GM18526 (cell line): ENCODE measurements at regions not wholly inside any gene's neighbourhood (a gene's known extent, or its start where the extent isn't known, plus 50 kb on each side); places are given as distances from the start of the nearest gene placed in this dataset.

Source experiments
- POLR2A ChIP-seq: IDR thresholded peaks from 3 replicates; pipeline ENCODE4 v1.6.1; 2011; ENCODE audit not compliant: insufficient read length; ENCODE audit errors: extremely low read depth

GRCh38 chr2:58608146-58608545, 367.0 kb upstream of the FANCL start:
- no peak for TF ChIP-seq POLR2A

DNA sequence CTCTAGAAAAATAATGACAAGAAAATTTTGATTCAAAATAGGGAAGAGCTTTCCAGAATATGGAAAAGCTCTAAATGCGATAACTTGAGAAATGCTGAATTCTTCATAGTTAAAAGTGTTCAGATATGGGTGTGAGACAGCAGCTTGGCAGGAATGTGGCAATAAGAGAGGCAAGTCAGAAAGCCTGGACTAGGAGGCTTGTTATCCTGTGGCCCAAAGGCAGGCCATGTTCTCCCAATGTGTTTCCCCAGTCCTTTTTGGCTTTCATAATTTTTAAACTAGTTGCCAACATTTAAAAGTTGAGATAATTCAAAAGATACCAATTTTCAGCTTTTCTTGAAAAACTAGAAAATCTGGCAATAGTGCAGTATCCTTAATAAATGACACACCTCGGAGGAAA, 366.3 kb upstream of the FANCL start:
- TF ChIP-seq POLR2A: no peak

GRCh38 chr2:58606799-58607198, 365.7 kb upstream of the FANCL start:
- TF ChIP-seq POLR2A: no peak

GRCh38 chr2:58604096-58604495, 363.0 kb upstream of the FANCL start:
- TF ChIP-seq POLR2A: no peak

DNA sequence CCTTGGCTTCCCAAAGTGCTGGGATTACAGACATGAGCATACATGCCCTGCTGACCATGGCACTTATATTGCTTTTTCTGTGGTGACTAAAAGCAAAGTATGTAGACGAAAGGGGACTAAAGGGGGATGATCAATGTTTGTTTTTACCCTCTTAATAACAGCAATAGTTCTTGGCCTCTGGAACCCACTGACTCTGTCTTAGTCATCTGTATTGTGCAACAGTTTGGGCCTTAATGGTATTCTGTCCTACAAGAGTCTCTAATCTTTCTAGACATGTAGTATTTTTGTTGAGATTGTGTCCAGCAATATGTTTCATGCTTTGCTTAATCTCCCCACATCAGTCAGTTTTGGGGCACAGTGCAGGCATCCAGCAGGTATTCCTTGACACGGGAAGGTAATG, 359.9 kb upstream of the FANCL start:
- no peak for TF ChIP-seq POLR2A

- TF ChIP-seq POLR2A: no peak
These were observed 357.0 kb upstream of the FANCL start for GRCh38 chr2:58598171-58598570.

DNA sequence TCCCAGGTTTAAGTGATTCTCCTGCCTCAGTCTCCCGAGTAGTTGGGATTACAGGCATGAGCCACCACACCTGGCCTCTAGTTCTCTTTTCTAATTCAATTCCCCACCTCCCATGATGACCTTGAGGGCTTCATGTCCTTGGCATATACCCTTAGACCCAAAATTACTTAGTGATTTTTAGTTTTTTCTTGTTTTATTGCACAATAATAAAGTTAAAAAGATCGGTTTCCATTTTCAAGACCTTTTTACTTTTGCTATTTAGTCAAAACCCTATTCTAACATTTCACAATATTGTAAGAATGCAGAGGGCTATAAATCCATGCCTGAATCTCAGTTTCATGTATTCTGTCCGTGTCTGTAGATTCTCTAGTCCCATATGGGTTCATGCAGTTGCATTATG, 354.6 kb upstream of the FANCL start:
- no peak for TF ChIP-seq POLR2A

GRCh38 chr2:58594762-58595161, 353.6 kb upstream of the FANCL start:
- no peak for TF ChIP-seq POLR2A

GRCh38 chr2:58594175-58594574, 353.1 kb upstream of the FANCL start:
- TF ChIP-seq POLR2A: no peak

- no peak for TF ChIP-seq POLR2A
These were observed 344.1 kb upstream of the FANCL start for GRCh38 chr2:58585233-58585632.

DNA sequence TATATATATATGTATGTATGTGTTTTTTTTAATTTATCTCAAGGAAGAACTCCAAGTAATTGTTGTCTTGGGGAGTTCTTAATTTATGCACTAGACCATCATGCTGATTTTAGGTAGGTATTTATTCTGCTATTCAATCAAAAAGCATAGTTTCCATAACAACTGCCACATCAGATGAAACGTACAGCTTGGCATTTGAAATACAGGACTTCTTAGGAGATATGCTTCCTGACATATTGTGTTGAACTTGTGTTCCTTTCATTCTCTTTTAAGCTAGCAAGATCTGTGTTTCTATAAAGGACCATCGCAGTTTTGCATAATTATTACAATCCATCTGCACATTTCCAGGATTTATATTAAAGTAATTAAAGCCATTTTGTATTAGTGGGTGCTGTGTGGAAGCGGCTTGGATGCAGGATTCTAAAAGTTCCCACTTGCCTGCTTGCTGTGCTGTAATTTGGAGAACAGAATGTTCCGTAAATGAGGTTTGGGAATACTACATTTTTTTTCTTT, 343.5 kb upstream of the FANCL start:
- TF ChIP-seq POLR2A: no peak

DNA sequence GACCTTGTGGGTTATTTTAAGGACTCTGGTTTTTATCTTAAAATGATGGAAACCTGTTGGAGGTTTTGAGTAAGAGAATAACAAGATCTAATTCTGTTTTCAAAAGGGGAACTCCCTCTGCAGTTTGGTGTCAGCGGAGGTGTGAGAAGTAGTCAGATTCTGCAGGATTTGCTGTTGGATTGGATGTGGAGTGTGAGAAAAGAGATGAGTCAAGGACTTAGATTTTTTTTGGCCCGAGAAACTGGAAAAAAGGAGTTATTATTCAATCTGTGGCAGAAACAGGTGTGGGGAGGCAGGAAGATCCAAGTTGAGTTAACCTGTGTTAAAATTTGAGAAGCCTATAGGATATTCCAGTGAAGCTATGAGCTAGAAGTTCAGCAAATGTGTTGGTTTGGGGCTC, 337.2 kb upstream of the FANCL start:
- TF ChIP-seq POLR2A: no peak

DNA sequence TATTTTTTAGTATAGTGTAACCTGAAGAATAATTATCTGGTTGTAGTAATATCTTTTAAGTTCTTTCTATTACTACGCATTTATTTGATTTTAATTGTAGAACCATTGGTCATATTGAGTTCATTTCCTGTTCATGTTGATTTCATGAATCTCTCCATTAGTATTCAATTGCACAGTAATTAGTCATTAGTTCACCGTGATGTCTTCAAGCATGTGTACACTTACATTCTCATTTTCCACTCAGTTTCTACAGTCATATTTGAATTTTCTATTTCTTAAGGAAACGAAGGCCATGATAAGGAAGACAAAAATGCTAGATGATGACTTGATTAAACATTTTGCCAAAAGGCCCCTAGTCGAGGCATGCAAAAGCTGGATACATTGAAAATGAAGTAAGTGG, 333.7 kb upstream of the FANCL start:
- TF ChIP-seq POLR2A: no peak

- no peak for TF ChIP-seq POLR2A
These were observed 331.6 kb upstream of the FANCL start for GRCh38 chr2:58572731-58573130.

DNA sequence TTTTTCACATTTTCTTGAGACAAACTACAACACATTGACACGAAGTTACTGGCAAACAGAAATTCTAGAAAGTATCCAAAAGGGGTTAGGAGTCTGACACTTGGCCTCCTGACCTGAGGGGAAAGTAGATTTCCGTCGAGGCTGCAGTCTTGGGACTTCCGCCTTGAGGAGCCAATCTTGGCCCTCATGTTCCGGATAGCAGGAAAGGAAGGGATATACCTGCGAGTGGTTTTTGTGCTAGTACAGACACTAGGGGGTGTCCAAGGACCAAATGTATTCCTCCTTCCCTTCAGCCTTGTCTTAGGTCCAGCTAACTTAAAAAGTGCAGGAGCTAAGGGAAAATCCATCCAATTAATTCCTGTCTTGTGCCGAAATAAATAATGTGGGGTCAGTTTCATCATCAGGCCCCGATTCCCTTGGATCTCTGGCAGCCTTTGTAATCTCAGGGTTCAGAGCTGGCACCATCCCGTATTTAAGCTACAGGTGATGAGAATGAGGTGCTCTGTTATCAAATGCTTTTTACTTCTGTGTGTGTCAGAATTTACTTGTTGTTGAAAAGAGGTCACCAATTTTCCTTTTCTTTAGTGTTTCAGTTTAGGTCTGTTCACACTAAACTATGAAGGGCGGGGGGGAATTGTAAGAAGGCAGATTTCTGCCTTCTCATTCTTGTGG, 330.2 kb upstream of the FANCL start:
- no peak for TF ChIP-seq POLR2A

GRCh38 chr2:58569475-58570185, 328.5 kb upstream of the FANCL start:
- TF ChIP-seq POLR2A: no peak

DNA sequence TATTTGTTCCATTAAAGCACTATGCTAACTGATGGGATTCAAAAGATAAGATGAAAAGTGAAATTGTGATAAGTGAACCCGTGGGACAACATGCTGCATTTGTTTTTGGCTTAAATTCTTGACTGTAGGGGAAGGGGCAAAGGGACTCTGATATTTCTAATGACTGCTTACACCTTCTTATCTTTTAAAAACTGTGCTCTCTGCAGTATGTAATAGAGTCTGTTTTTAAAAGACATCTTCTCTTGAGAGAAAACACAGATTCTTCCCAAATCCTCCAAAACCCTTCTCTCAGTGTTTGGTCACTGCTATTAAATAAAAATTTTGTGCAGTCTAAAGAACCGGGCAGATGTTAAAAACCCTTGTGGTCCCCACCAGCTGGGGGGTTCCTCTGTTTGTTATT, 327.8 kb upstream of the FANCL start:
- no peak for TF ChIP-seq POLR2A
